Mucosa of rectum (tissue), 2 donors: ENCODE measurements at regions not wholly inside any gene's neighbourhood (a gene's known extent, or its start where the extent isn't known, plus 50 kb on each side); places are given as distances from the start of the nearest gene placed in this dataset.

Experiments used
- H3K27ac ChIP-seq, 2 donors: one replicate each; pipeline ENCODE4 v1.7.0; 2013; ENCODE audit warnings: inconsistent platforms in 2 of 2, low read depth in 2 of 2, low read length in 2 of 2
- H3K27me3 ChIP-seq, 2 donors: one replicate each; pipeline ENCODE4 v1.7.0; 2013; ENCODE audit warnings: low read length in 2 of 2; ENCODE audit not compliant: control insufficient read depth in 2 of 2, insufficient read depth in 2 of 2
- H3K36me3 ChIP-seq, 2 donors: one replicate each; pipeline ENCODE4 v1.7.0; 2013; ENCODE audit warnings: low read length in 2 of 2; ENCODE audit not compliant: control insufficient read depth in 2 of 2, insufficient read depth in 2 of 2
- H3K4me1 ChIP-seq, 2 donors: one replicate each; pipeline ENCODE4 v1.7.0; 2013; ENCODE audit warnings: low read length in 2 of 2, mild to moderate bottlenecking in 1 of 2; ENCODE audit not compliant: control insufficient read depth in 2 of 2, insufficient read depth in 2 of 2
- H3K4me3 ChIP-seq, 2 donors: one replicate each; pipeline ENCODE4 v1.7.0; 2013; ENCODE audit warnings: low read length in 2 of 2
- H3K9ac ChIP-seq, 2 donors: one replicate each; pipeline ENCODE4 v1.7.0; 2013; ENCODE audit warnings: low read length in 2 of 2, low read depth in 1 of 2, mild to moderate bottlenecking in 1 of 2
- H3K9me3 ChIP-seq, 2 donors: one replicate each; pipeline ENCODE4 v1.7.0; 2013; ENCODE audit warnings: low read length in 2 of 2; ENCODE audit not compliant: control insufficient read depth in 2 of 2
- donor health status: healthy.
- donor health status: Normal muscosa, but diverticular disease.

DNA sequence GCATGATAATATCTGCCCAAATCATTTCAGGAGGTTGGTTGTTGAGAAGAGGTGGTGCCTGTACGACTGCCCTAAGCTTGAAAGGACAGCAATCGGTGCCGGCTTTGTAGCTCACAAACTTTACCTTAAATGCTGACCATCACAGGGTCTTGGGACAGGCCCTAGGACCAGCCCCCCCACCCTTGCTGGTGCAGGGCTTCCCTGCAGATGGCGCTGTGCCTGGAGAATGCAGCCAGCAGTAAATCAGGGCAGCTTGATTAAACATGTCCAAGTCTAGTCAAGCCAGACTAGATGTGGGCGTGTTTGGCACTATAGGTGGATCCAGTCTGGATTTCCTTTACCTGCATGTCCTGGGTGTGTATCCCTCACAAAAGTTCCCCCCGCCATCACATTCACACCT lies 135.5 kb upstream of the CRHR1 start:
- H3K9ac ChIP-seq, result no peak overlapping the region
- H3K4me3 ChIP-seq, result no peak overlapping the region
- no peak overlapping the region for H3K27ac ChIP-seq
- no peaks in the 10 kb centered on the region for H3K27me3 ChIP-seq
- H3K4me1 ChIP-seq, result no peaks in the 10 kb centered on the region
- H3K36me3 ChIP-seq, result no peaks in the 10 kb centered on the region
- no peaks in the 10 kb centered on the region for H3K9me3 ChIP-seq

DNA sequence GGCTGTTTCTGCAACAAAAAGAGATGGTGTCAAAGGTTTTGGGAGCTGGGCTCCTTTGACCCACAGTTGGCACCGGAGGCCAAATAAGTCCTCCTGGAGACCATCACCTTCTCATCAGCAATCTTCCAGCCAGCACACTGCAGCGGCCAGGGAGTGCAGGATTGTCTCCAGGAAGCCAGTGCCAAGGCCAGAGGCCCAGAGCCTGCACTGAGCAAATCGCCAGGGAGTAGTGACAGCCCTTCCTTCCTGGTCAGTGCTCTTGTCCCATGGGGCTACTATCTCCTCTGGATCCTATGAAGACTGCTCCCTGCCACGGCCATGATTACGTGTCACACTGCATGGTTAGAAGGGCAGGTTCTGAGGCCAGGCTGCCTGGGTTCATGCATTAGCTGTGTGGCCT lies 134.3 kb upstream of the CRHR1 start:
- Histone ChIP-seq H3K27me3 (no peaks in the 10 kb centered on the region), H3K36me3 (no peaks in the 10 kb centered on the region), H3K9ac (no peak overlapping the region), H3K4me3 (no peak overlapping the region), H3K9me3 (no peaks in the 10 kb centered on the region), H3K27ac (no peak overlapping the region), H3K4me1 (no peaks in the 10 kb centered on the region)

DNA sequence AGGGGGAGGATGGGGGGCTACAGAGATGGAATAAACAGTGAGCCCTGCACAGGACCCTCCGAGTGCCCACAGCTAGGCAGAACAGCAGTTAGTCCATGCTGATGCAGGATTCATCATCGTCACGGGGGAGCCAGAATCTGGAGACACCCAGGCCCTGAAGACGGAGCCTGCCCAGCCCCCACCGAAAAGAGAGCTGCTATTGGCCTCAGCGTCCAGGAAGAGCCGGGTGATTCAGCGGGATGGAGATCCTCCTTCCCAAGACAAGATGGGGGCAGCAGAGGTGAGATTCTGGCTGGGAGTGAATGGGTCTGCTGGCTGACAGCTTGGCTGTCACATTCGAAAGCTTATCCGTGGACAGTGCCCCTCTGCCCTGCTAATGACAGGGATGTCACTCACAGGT lies 133.6 kb upstream of the CRHR1 start:
- Histone ChIP-seq H3K9me3 (no peaks in the 10 kb centered on the region), H3K27ac (no peak overlapping the region), H3K27me3 (no peaks in the 10 kb centered on the region), H3K4me1 (no peaks in the 10 kb centered on the region), H3K4me3 (no peak overlapping the region), H3K9ac (no peak overlapping the region), H3K36me3 (no peaks in the 10 kb centered on the region)

DNA sequence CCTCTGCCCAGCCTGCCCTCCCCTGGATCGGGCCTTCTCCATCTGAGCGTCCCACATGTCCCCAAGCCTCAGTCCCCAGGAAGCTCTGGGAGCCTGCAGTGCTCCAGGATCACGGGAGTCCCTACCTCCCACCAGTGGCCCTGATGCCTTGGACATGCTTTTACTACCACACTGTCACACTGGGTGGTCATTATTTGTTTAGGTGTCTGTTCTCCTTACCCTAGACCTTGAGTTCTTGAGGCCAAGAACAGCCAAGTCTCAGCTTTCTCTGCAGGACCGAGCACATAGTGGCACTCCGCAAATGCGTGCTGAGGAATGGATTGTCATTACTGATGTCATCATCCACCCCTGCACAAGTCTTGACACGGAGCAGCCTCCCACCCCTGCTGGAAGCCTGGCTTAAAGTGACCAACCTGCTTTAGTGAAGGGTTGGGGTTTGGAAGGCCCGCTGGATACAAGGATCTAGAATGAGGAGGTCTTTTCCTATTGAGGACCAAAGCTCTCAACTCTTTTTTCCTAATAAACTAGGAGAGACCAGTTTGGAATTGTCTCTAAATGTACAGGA lies 132.9 kb upstream of the CRHR1 start:
- no peaks in the 10 kb centered on the region for H3K27me3 ChIP-seq
- no peaks in the 10 kb centered on the region for H3K36me3 ChIP-seq
- H3K9me3 ChIP-seq, result no peaks in the 10 kb centered on the region
- H3K4me3 ChIP-seq, result no peak overlapping the region
- H3K9ac ChIP-seq, result no peak overlapping the region
- no peaks in the 10 kb centered on the region for H3K4me1 ChIP-seq
- H3K27ac ChIP-seq, result no peak overlapping the region

- Histone ChIP-seq H3K36me3 (no peaks in the 10 kb centered on the region), H3K4me3 (no peak overlapping the region), H3K9me3 (no peaks in the 10 kb centered on the region), H3K27me3 (peaks cover 0 to 2% of the 10 kb centered on the region in 2 donors), H3K27ac (no peak overlapping the region), H3K4me1 (no peaks in the 10 kb centered on the region), H3K9ac (no peak overlapping the region)
Measured at GRCh38 chr17:45653616-45654015, 130.5 kb upstream of the CRHR1 start.

- Histone ChIP-seq H3K4me1 (no peaks in the 10 kb centered on the region), H3K36me3 (no peaks in the 10 kb centered on the region), H3K9me3 (no peaks in the 10 kb centered on the region), H3K27me3 (peaks cover 0 to 5% of the 10 kb centered on the region in 2 donors), H3K9ac (no peak overlapping the region), H3K27ac (no peak overlapping the region), H3K4me3 (no peak overlapping the region)
Measured at GRCh38 chr17:45656527-45657181, 127.5 kb upstream of the CRHR1 start.

DNA sequence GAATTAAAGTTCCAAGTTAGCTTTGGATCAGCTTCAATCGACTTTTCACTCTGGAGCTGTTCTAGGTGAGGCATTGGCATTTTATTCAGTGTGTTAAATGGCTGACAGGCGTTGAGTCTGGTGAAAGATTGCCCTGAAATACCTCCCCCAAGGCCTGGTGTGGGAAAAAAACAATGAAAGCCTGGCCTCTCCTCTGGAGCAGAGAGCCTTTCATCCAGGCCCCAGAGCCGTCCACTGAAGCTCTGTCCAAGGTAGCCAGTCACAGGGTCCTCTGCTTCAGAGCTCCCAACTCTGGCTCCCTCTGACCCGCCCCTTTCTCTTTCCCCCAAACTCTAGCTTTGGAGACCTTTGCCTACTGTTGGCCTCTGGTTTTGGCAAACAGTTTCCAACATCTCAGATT lies 123.6 kb upstream of the CRHR1 start:
- Histone ChIP-seq H3K27me3 (peaks cover 0 to 5% of the 10 kb centered on the region in 2 donors), H3K27ac (no peak overlapping the region), H3K4me3 (no peak overlapping the region), H3K9ac (no peak overlapping the region), H3K9me3 (peaks cover 0 to 3% of the 10 kb centered on the region in 2 donors), H3K4me1 (no peaks in the 10 kb centered on the region), H3K36me3 (no peaks in the 10 kb centered on the region)

GRCh38 chr17:45662432-45662831 lies 121.7 kb upstream of the CRHR1 start:
- no peak overlapping the region for H3K27ac ChIP-seq
- peaks cover 0 to 3% of the 10 kb centered on the region in 2 donors for H3K9me3 ChIP-seq
- H3K4me1 ChIP-seq, result no peaks in the 10 kb centered on the region
- H3K36me3 ChIP-seq, result no peaks in the 10 kb centered on the region
- no peak overlapping the region for H3K9ac ChIP-seq
- no peak overlapping the region for H3K4me3 ChIP-seq
- peaks cover 0 to 4% of the 10 kb centered on the region in 2 donors for H3K27me3 ChIP-seq

GRCh38 chr17:45663772-45664171 lies 120.3 kb upstream of the CRHR1 start:
- Histone ChIP-seq H3K36me3 (no peaks in the 10 kb centered on the region), H3K27me3 (peaks cover 0 to 3% of the 10 kb centered on the region in 2 donors), H3K4me3 (no peak overlapping the region), H3K9ac (no peak overlapping the region), H3K27ac (no peak overlapping the region), H3K9me3 (peaks cover 0 to 3% of the 10 kb centered on the region in 2 donors), H3K4me1 (no peaks in the 10 kb centered on the region)

GRCh38 chr17:45664921-45665320 lies 119.2 kb upstream of the CRHR1 start:
- no peak overlapping the region for H3K4me3 ChIP-seq
- no peaks in the 10 kb centered on the region for H3K4me1 ChIP-seq
- peaks cover 0 to 3% of the 10 kb centered on the region in 2 donors for H3K27me3 ChIP-seq
- H3K36me3 ChIP-seq, result no peaks in the 10 kb centered on the region
- H3K9me3 ChIP-seq, result peaks cover 0 to 3% of the 10 kb centered on the region in 2 donors
- no peak overlapping the region for H3K27ac ChIP-seq
- no peak overlapping the region for H3K9ac ChIP-seq
